ENCODE measurements at regions not wholly inside any gene's neighbourhood (a gene's known extent, or its start where the extent isn't known, plus 50 kb on each side); places are given as distances from the start of the nearest gene placed in this dataset.

GRCh38 chr13:90908792-90909191, 438.7 kb upstream of the MIR17HG start:
- TF ChIP-seq POLR2AphosphoS5 (IDR thresholded peaks at IDR 0.05; ENCODE audit: low read depth) (no peak), EZH2phosphoT487 (IDR thresholded peaks at IDR 0.05; ENCODE audit: unreplicated experiment) (no peak), CTCF (conservative IDR thresholded peaks at IDR 0.05; ENCODE audit: low read depth in 2 of 2) (no peak), JUNB (IDR thresholded peaks at IDR 0.05; ENCODE audit: unreplicated experiment) (no peak)

All from GM23338 (cell line).